H9 (cell line): ENCODE measurements at regions not wholly inside any gene's neighbourhood (a gene's known extent, or its start where the extent isn't known, plus 50 kb on each side); places are given as distances from the start of the nearest gene placed in this dataset.

ENCODE experiments used
- DNase-seq: peaks from one replicate; pipeline ENCODE4 v3.0.0-alpha.2; 2017
- H2AFZ ChIP-seq: one replicate; pipeline ENCODE4 v1.6.1; 2013; ENCODE audit warnings: mild to moderate bottlenecking, low read length, control low read depth, moderate library complexity
- H2AK5ac ChIP-seq: 2 replicates; pipeline ENCODE4 v1.6.1; 2013; ENCODE audit warnings: low read length, control low read depth, mixed read lengths; ENCODE audit not compliant: insufficient read length
- H2BK120ac ChIP-seq: one replicate; pipeline ENCODE4 v1.6.1; 2013; ENCODE audit warnings: low read depth, mild to moderate bottlenecking, low read length, control low read depth, inconsistent platforms; ENCODE audit not compliant: poor library complexity, severe bottlenecking
- H2BK12ac ChIP-seq: 2 replicates; pipeline ENCODE4 v1.6.1; 2013; ENCODE audit warnings: low read length, control low read depth, mixed read lengths, low read depth; ENCODE audit not compliant: insufficient read length
- H2BK15ac ChIP-seq: 2 replicates; pipeline ENCODE4 v1.6.1; 2013; ENCODE audit warnings: low read depth, low read length, control low read depth
- H2BK20ac ChIP-seq: one replicate; pipeline ENCODE4 v1.6.1; 2013; ENCODE audit warnings: low read depth, mild to moderate bottlenecking, low read length, control low read depth, inconsistent platforms; ENCODE audit not compliant: poor library complexity, severe bottlenecking
- H2BK5ac ChIP-seq: 2 replicates; pipeline ENCODE4 v1.6.1; 2013; ENCODE audit warnings: low read length, control low read depth, mixed read lengths; ENCODE audit not compliant: insufficient read length
- H3K14ac ChIP-seq: 2 replicates; pipeline ENCODE4 v1.6.1; 2013; ENCODE audit warnings: low read length, control low read depth; ENCODE audit not compliant: insufficient read depth
- H3K18ac ChIP-seq: 2 replicates; pipeline ENCODE4 v1.6.1; 2013; ENCODE audit warnings: low read depth, mild to moderate bottlenecking, mixed read lengths, low read length, control low read depth; ENCODE audit not compliant: insufficient read length
- H3K23ac ChIP-seq: 2 replicates; pipeline ENCODE4 v1.6.1; 2013; ENCODE audit warnings: low read length, control low read depth, mixed read lengths, low read depth; ENCODE audit not compliant: insufficient read length
- H3K23me2 ChIP-seq: 2 replicates; pipeline ENCODE4 v1.6.1; 2013; ENCODE audit warnings: low read depth, mild to moderate bottlenecking, mixed read lengths, low read length, control low read depth; ENCODE audit not compliant: insufficient read length, poor library complexity, severe bottlenecking
- H3K27ac ChIP-seq: 2 replicates; pipeline ENCODE4 v1.5.1; 2013; ENCODE audit warnings: low read length, control low read depth, mixed read lengths, low read depth; ENCODE audit not compliant: insufficient read length
- H3K27me3 ChIP-seq: 2 replicates; pipeline ENCODE4 v1.6.1; 2013; ENCODE audit warnings: low read length, control low read depth, inconsistent platforms; ENCODE audit not compliant: insufficient read depth
- H3K4ac ChIP-seq: 2 replicates; pipeline ENCODE4 v1.6.1; 2013; ENCODE audit warnings: low read depth, mild to moderate bottlenecking, control low read depth, inconsistent platforms, low read length, moderate library complexity
- H3K4me1 ChIP-seq: 2 replicates; pipeline ENCODE4 v1.6.1; 2013; ENCODE audit warnings: low read length, control low read depth, inconsistent platforms; ENCODE audit not compliant: insufficient read depth
- H3K4me2 ChIP-seq: 2 replicates; pipeline ENCODE4 v1.6.1; 2013; ENCODE audit warnings: low read length, control low read depth, mixed read lengths; ENCODE audit not compliant: insufficient read length, insufficient read depth
- H3K56ac ChIP-seq: 2 replicates; pipeline ENCODE4 v1.6.1; 2013; ENCODE audit warnings: low read depth, mild to moderate bottlenecking, mixed read lengths, low read length, control low read depth; ENCODE audit not compliant: insufficient read length
- H3K79me1 ChIP-seq: 2 replicates; pipeline ENCODE4 v1.6.1; 2013; ENCODE audit warnings: low read depth, mild to moderate bottlenecking, moderate library complexity, low read length, control low read depth, inconsistent platforms; ENCODE audit not compliant: insufficient read depth, poor library complexity, severe bottlenecking
- H3K79me2 ChIP-seq: 2 replicates; pipeline ENCODE4 v1.6.1; 2013; ENCODE audit warnings: low read length, control low read depth, inconsistent platforms; ENCODE audit not compliant: insufficient read depth
- H3K9ac ChIP-seq: 2 replicates; pipeline ENCODE4 v1.6.1; 2013; ENCODE audit warnings: low read length, control low read depth, mixed read lengths; ENCODE audit not compliant: insufficient read length; ENCODE audit errors: extremely low read depth
- H3K9me3 ChIP-seq: one replicate; pipeline ENCODE4 v1.6.1; 2013; ENCODE audit warnings: low read depth, low read length, inconsistent platforms; ENCODE audit not compliant: control insufficient read depth
- H3T11ph ChIP-seq: one replicate; pipeline ENCODE4 v1.6.1; 2013; ENCODE audit warnings: mild to moderate bottlenecking, low read length, control low read depth, inconsistent platforms
- H4K20me1 ChIP-seq: one replicate; pipeline ENCODE4 v1.6.1; 2013; ENCODE audit not compliant: control insufficient read depth, insufficient read length, insufficient read depth
- H4K5ac ChIP-seq: 2 replicates; pipeline ENCODE4 v1.6.1; 2013; ENCODE audit warnings: low read depth, mild to moderate bottlenecking, mixed read lengths, low read length, control low read depth; ENCODE audit not compliant: insufficient read length
- H4K8ac ChIP-seq: replicated peaks from 2 replicates; pipeline ENCODE4 v1.6.1; 2013; ENCODE audit warnings: low read length, control low read depth, mixed read lengths, low read depth; ENCODE audit not compliant: insufficient read length
- H4K91ac ChIP-seq: 2 replicates; pipeline ENCODE4 v1.6.1; 2013; ENCODE audit warnings: low read depth, mild to moderate bottlenecking, moderate library complexity, mixed read lengths, low read length, control low read depth; ENCODE audit not compliant: insufficient read length
- H3K27ac Mint-ChIP-seq, 3 experiments: 2 replicates in 2 of 3; 3 replicates in 1 of 3; pipeline ENCODE4 v1.8.0; 2020 to 2021; ENCODE audit warnings: mixed read lengths in 3 of 3, mild to moderate bottlenecking in 1 of 3, moderate library complexity in 1 of 3
- H3K27me3 Mint-ChIP-seq: 2 replicates; pipeline ENCODE4 v1.8.0; 2021; ENCODE audit warnings: low read depth, mild to moderate bottlenecking, moderate library complexity, mixed read lengths
- H3K36me3 Mint-ChIP-seq, 3 experiments: 2 replicates in 2 of 3; 3 replicates in 1 of 3; pipeline ENCODE4 v1.8.0; 2020 to 2021; ENCODE audit warnings: low read depth in 3 of 3, mixed read lengths in 3 of 3; ENCODE audit not compliant: insufficient read depth in 1 of 3
- H3K4me1 Mint-ChIP-seq, 2 experiments: 2 replicates each; pipeline ENCODE4 v1.8.0; 2020; ENCODE audit warnings: mixed read lengths in 2 of 2
- H3K4me3 Mint-ChIP-seq, 2 experiments: 2 replicates in 1 of 2; 3 replicates in 1 of 2; pipeline ENCODE4 v1.8.0; 2020 to 2021; ENCODE audit warnings: mild to moderate bottlenecking in 2 of 2, mixed read lengths in 2 of 2, moderate library complexity in 1 of 2
- H3K9me3 Mint-ChIP-seq, 2 experiments: 2 replicates in 1 of 2; 3 replicates in 1 of 2; pipeline ENCODE4 v1.8.0; 2020; ENCODE audit warnings: mild to moderate bottlenecking in 2 of 2, mixed read lengths in 2 of 2, moderate library complexity in 1 of 2
- CTCF ChIP-seq: fragments of 200-600 bp; sonication (generic); conservative IDR thresholded peaks from 3 replicates; pipeline ENCODE4 v1.8.0; 2021; ENCODE audit warnings: antibody characterized with exemption, mild to moderate bottlenecking
- WGBS: extraction: QIAGEN DNeasy Blood & Tissue Kit; methylation state at CpG from one replicate; pipeline ENCODE4 v1.1.7; 2013; ENCODE audit warnings: missing lambda C conversion rate, low lambda C conversion rate, mixed read lengths; ENCODE audit not compliant: insufficient read length; ENCODE audit errors: extremely low coverage; 5-methylcytosine and 5-hydroxymethylcytosine counted together

- H3K36me3 Mint-ChIP-seq, result no peaks in the 10 kb centered on the region
These were observed 575.3 kb downstream of the TRIML1 start for GRCh38 chr4:188714501-188714900.

More at GRCh38 chr4:188714501-188714900, 575.3 kb downstream of the TRIML1 start:
- no peaks in the 10 kb centered on the region for H3K79me2 ChIP-seq
- no peaks in the 10 kb centered on the region for H4K20me1 ChIP-seq
- Mint-ChIP-seq H3K4me3 (no peak overlapping the region), H3K27ac (no peak overlapping the region), H3K27me3 (no peaks in the 10 kb centered on the region), H3K4me1 (no peaks in the 10 kb centered on the region), H3K9me3 (no peaks in the 10 kb centered on the region)
- no peak overlapping the region for H2BK20ac ChIP-seq
- no peak overlapping the region for H3K18ac ChIP-seq
- no peak overlapping the region for H3K27ac ChIP-seq
- H2BK5ac ChIP-seq, result no peak overlapping the region
- no peak overlapping the region for H3K9ac ChIP-seq
- no peak overlapping the region for H3K4ac ChIP-seq
- no peak overlapping the region for H4K91ac ChIP-seq
- no peaks in the 10 kb centered on the region for H3K9me3 ChIP-seq
- H3K4me2 ChIP-seq, result no peak overlapping the region
- no peak for DNase-seq
- no peak overlapping the region for H4K5ac ChIP-seq
- H2BK12ac ChIP-seq, result no peak overlapping the region
- WGBS, result no CpG with 5 or more reads among the region's 2 CpGs
- H3K79me1 ChIP-seq, result no peaks in the 10 kb centered on the region
- no peak overlapping the region for H2BK15ac ChIP-seq
- no peaks in the 10 kb centered on the region for H3K27me3 ChIP-seq
- no peak overlapping the region for H3K23ac ChIP-seq
- no peak overlapping the region for H4K8ac ChIP-seq
- H3T11ph ChIP-seq, result no peak overlapping the region
- H2AK5ac ChIP-seq, result no peak overlapping the region
- no peak overlapping the region for H3K56ac ChIP-seq
- TF ChIP-seq CTCF, result no peak
- H3K4me1 ChIP-seq, result no peaks in the 10 kb centered on the region
- H2BK120ac ChIP-seq, result no peak overlapping the region
- H3K14ac ChIP-seq, result no peak overlapping the region
- H2AFZ ChIP-seq, result no peak overlapping the region
- H3K23me2 ChIP-seq, result no peaks in the 10 kb centered on the region
